HCT116 (cell line): ENCODE measurements at regions not wholly inside any gene's neighbourhood (a gene's known extent, or its start where the extent isn't known, plus 50 kb on each side); places are given as distances from the start of the nearest gene placed in this dataset.

ENCODE experiments used
- EGR1 ChIP-seq: IDR thresholded peaks from 2 replicates; pipeline ENCODE4 v1.6.1; 2012; ENCODE audit warnings: low read depth
- EZH2 ChIP-seq: fragments of 200-600 bp; sonication (generic); IDR thresholded peaks from 2 replicates; pipeline ENCODE4 v1.6.1; 2017; ENCODE audit warnings: antibody characterized with exemption, mixed run types
- EZH2phosphoT487 ChIP-seq: fragments of 200-600 bp; IDR thresholded peaks from 2 replicates; pipeline ENCODE4 v1.6.1; 2018; ENCODE audit warnings: antibody characterized with exemption, borderline replicate concordance
- POLR2AphosphoS5 ChIP-seq: IDR thresholded peaks from 2 replicates; pipeline ENCODE4 v1.6.1; 2011; ENCODE audit warnings: mild to moderate bottlenecking, low read depth, low read length, moderate library complexity
- RAD21 ChIP-seq: IDR thresholded peaks from 2 replicates; pipeline ENCODE4 v1.6.1; 2012; ENCODE audit warnings: low read depth, mild to moderate bottlenecking
- TCF7L2 ChIP-seq: IDR thresholded peaks from 2 replicates; pipeline ENCODE4 v1.7.0; 2011; ENCODE audit warnings: borderline replicate concordance, inconsistent platforms; ENCODE audit not compliant: insufficient read depth, insufficient read length; ENCODE audit errors: extremely low read depth
- TF ChIP-seq, protein P1 (sequence below), 3 experiments: fragments of 200-600 bp in 1 of 3; sonication (generic) in 1 of 3; IDR thresholded peaks in 2 of 3; conservative IDR thresholded peaks in 1 of 3; 2 replicates each; pipeline ENCODE4 v1.5.1; 2012 to 2017; ENCODE audit warnings: low read depth in 2 of 3, low read length in 2 of 3, antibody characterized with exemption in 1 of 3, borderline replicate concordance in 1 of 3, control low read depth in 1 of 3, mild to moderate bottlenecking in 1 of 3, mixed read lengths in 1 of 3, mixed run types in 1 of 3, moderate library complexity in 1 of 3; ENCODE audit not compliant: insufficient read depth in 1 of 3
- TF ChIP-seq, protein P2 (sequence below): IDR thresholded peaks from 2 replicates; pipeline ENCODE4 v1.6.1; 2012; ENCODE audit warnings: low read depth

DNA sequence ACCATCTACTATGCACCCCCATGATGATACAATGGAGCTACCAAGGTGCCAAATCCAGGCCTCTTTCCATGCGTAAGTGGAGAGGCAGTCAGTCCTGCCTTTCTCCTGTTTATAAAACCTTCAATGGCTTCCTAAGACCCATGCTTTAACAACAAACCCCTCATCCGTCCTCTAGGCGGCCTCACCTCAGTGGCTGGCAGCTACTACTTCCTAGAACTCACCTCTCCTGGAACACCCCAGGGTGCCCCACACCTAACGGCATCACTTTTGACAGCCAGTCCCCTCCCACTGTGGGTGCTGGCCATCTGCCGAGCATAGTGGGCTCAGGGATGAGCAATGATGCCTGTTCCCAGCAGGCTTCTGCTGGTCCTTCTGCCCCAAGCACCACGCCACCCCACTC lies 80.0 kb upstream of the TAB2 start:
- TF ChIP-seq POLR2AphosphoS5 (no peak), EZH2 (no peak), EGR1 (no peak), RAD21 (no peak), TCF7L2 (no peak), EZH2phosphoT487 (no peak)
- TF ChIP-seq, protein P1, sequence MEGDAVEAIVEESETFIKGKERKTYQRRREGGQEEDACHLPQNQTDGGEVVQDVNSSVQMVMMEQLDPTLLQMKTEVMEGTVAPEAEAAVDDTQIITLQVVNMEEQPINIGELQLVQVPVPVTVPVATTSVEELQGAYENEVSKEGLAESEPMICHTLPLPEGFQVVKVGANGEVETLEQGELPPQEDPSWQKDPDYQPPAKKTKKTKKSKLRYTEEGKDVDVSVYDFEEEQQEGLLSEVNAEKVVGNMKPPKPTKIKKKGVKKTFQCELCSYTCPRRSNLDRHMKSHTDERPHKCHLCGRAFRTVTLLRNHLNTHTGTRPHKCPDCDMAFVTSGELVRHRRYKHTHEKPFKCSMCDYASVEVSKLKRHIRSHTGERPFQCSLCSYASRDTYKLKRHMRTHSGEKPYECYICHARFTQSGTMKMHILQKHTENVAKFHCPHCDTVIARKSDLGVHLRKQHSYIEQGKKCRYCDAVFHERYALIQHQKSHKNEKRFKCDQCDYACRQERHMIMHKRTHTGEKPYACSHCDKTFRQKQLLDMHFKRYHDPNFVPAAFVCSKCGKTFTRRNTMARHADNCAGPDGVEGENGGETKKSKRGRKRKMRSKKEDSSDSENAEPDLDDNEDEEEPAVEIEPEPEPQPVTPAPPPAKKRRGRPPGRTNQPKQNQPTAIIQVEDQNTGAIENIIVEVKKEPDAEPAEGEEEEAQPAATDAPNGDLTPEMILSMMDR (IDR thresholded peaks at IDR 0.05 in 2 of 3, conservative IDR thresholded peaks at IDR 0.05 in 1 of 3; ENCODE audit: borderline replicate concordance in 1 of 3, insufficient read depth in 1 of 3, low read depth in 2 of 3, low read length in 2 of 3) = no peak
- TF ChIP-seq, protein P2, sequence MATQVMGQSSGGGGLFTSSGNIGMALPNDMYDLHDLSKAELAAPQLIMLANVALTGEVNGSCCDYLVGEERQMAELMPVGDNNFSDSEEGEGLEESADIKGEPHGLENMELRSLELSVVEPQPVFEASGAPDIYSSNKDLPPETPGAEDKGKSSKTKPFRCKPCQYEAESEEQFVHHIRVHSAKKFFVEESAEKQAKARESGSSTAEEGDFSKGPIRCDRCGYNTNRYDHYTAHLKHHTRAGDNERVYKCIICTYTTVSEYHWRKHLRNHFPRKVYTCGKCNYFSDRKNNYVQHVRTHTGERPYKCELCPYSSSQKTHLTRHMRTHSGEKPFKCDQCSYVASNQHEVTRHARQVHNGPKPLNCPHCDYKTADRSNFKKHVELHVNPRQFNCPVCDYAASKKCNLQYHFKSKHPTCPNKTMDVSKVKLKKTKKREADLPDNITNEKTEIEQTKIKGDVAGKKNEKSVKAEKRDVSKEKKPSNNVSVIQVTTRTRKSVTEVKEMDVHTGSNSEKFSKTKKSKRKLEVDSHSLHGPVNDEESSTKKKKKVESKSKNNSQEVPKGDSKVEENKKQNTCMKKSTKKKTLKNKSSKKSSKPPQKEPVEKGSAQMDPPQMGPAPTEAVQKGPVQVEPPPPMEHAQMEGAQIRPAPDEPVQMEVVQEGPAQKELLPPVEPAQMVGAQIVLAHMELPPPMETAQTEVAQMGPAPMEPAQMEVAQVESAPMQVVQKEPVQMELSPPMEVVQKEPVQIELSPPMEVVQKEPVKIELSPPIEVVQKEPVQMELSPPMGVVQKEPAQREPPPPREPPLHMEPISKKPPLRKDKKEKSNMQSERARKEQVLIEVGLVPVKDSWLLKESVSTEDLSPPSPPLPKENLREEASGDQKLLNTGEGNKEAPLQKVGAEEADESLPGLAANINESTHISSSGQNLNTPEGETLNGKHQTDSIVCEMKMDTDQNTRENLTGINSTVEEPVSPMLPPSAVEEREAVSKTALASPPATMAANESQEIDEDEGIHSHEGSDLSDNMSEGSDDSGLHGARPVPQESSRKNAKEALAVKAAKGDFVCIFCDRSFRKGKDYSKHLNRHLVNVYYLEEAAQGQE = no peak
